GM23248 (cell line): ENCODE measurements at regions not wholly inside any gene's neighbourhood (a gene's known extent, or its start where the extent isn't known, plus 50 kb on each side); places are given as distances from the start of the nearest gene placed in this dataset.

Experiments used
- EZH2 ChIP-seq: fragments of 200-600 bp; sonication (generic); IDR thresholded peaks from 2 replicates; pipeline ENCODE4 v1.6.1; 2018; ENCODE audit warnings: antibody characterized with exemption, mild to moderate bottlenecking; ENCODE audit not compliant: insufficient read depth, poor library complexity, severe bottlenecking
- EZH2phosphoT487 ChIP-seq: fragments of 200-600 bp; sonication (generic); IDR thresholded peaks from 2 replicates; pipeline ENCODE4 v1.6.1; 2018; ENCODE audit warnings: antibody characterized with exemption, moderate library complexity, mild to moderate bottlenecking, low read depth; ENCODE audit not compliant: insufficient read depth

GRCh38 chrX:122445466-122445865, 738.6 kb upstream of the GRIA3 start:
- TF ChIP-seq EZH2, result no peak
- TF ChIP-seq EZH2phosphoT487, result no peak
